ENCODE measurements at regions not wholly inside any gene's neighbourhood (a gene's known extent, or its start where the extent isn't known, plus 50 kb on each side); places are given as distances from the start of the nearest gene placed in this dataset.

DNA sequence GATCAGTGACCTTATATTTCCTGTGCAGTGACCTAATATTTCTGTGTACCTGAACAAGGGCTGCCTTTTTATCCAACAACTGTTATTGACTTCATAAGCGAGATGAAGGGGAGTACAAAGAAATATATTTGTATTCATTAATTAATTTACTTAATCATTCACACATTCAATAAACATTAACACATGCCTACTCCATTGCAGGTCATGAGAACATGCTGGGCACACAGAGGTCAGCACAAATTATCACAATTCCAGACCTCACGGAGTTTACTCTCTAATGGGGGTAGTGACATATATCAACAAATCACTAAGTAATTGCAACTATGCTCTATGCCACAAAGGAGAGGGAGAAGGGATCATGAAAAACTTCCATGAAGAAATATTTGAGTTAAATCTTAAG is 614.6 kb downstream of the TOX3 start:
- no peak for DNase-seq (ENCODE audit: extremely low spot score in 2 of 2)
- intact Hi-C loops (cut with DNase I), result no loop called here
- Histone ChIP-seq H3K27me3 (no peaks in the 10 kb centered on the region), H3K27ac (no peak overlapping the region), H3K4me3 (no peak overlapping the region), H3K36me3 (no peaks in the 10 kb centered on the region), H3K9me3 (no peaks in the 10 kb centered on the region), H3K4me1 (no peaks in the 10 kb centered on the region)
- no peak for TF ChIP-seq POLR2A (IDR thresholded peaks at IDR 0.05)
- no peak for TF ChIP-seq POLR2AphosphoS5 (IDR thresholded peaks at IDR 0.05; ENCODE audit: insufficient read depth in 1 of 2, low read depth in 1 of 2)
- no peak for TF ChIP-seq CTCF (IDR thresholded peaks at IDR 0.05)

DNA sequence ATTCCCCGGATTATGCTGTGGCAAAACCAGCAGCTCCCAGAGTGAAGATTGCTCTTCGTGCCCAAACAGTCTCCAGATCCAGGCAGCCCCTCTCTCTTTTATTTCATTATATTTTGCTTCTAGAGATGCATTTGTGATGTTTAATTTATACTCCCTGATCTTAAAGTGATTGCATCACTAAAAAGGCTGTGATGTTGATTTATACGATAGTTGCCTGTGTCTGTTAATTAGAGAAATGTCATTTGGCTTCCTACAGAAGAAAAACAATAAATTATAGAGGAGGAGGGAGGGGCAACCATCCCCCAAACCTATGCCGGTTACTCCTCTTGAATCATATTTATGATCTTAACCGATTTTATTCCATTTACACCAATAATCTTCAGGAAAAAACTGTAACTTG is 615.3 kb downstream of the TOX3 start:
- intact Hi-C loops (cut with DNase I), result no loop called here
- TF ChIP-seq POLR2AphosphoS5 (IDR thresholded peaks at IDR 0.05; ENCODE audit: insufficient read depth in 1 of 2, low read depth in 1 of 2) (no peak), POLR2A (IDR thresholded peaks at IDR 0.05) (no peak), CTCF (IDR thresholded peaks at IDR 0.05) (no peak)
- Histone ChIP-seq H3K4me3 (no peak overlapping the region), H3K27me3 (no peaks in the 10 kb centered on the region), H3K9me3 (no peaks in the 10 kb centered on the region), H3K4me1 (no peaks in the 10 kb centered on the region), H3K27ac (no peak overlapping the region), H3K36me3 (no peaks in the 10 kb centered on the region)
- no peak for DNase-seq (ENCODE audit: extremely low spot score in 2 of 2)

DNA sequence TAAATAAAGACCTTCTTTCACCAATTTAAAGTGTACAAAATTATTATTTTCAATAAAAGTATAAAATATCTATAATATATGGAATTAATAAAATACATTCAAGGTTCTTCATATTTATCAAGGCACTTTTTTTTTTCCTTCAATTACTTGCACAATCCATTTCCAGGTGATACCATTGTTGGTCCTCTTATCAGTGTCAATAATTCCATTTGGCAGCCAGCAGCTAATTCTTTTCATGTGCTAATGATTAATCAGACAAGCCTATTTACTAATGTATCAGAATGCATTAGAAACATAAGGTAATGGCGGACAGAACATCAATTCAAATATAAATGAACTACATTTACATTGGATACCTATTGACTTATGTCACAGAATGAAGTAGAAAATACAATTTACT is 622.2 kb downstream of the TOX3 start:
- H3K27ac ChIP-seq, result no peak overlapping the region
- no peak overlapping the region for H3K4me3 ChIP-seq
- no peak for DNase-seq (ENCODE audit: extremely low spot score in 2 of 2)
- H3K27me3 ChIP-seq, result no peaks in the 10 kb centered on the region
- TF ChIP-seq POLR2AphosphoS5 (IDR thresholded peaks at IDR 0.05; ENCODE audit: insufficient read depth in 1 of 2, low read depth in 1 of 2) (no peak), POLR2A (IDR thresholded peaks at IDR 0.05) (no peak), CTCF (IDR thresholded peaks at IDR 0.05) (no peak)
- no peaks in the 10 kb centered on the region for H3K9me3 ChIP-seq
- intact Hi-C loops (cut with DNase I), result no loop called here
- no peaks in the 10 kb centered on the region for H3K4me1 ChIP-seq
- no peaks in the 10 kb centered on the region for H3K36me3 ChIP-seq

GRCh38 chr16:51922476-51922875 is 624.5 kb downstream of the TOX3 start:
- TF ChIP-seq POLR2A (IDR thresholded peaks at IDR 0.05) (no peak), POLR2AphosphoS5 (IDR thresholded peaks at IDR 0.05; ENCODE audit: insufficient read depth in 1 of 2, low read depth in 1 of 2) (no peak), CTCF (IDR thresholded peaks at IDR 0.05) (no peak)
- no peak overlapping the region for H3K4me3 ChIP-seq
- H3K27me3 ChIP-seq, result no peaks in the 10 kb centered on the region
- no peaks in the 10 kb centered on the region for H3K36me3 ChIP-seq
- H3K27ac ChIP-seq, result no peak overlapping the region
- H3K9me3 ChIP-seq, result no peaks in the 10 kb centered on the region
- DNase-seq (ENCODE audit: extremely low spot score in 2 of 2), result no peak
- intact Hi-C loops (cut with DNase I), result no loop called here
- no peaks in the 10 kb centered on the region for H3K4me1 ChIP-seq

GRCh38 chr16:51919736-51920135 is 627.2 kb downstream of the TOX3 start:
- H3K36me3 ChIP-seq, result no peaks in the 10 kb centered on the region
- no peaks in the 10 kb centered on the region for H3K9me3 ChIP-seq
- H3K27ac ChIP-seq, result no peak overlapping the region
- TF ChIP-seq CTCF (IDR thresholded peaks at IDR 0.05), result no peak
- no peak for TF ChIP-seq POLR2A (IDR thresholded peaks at IDR 0.05)
- TF ChIP-seq POLR2AphosphoS5 (IDR thresholded peaks at IDR 0.05; ENCODE audit: insufficient read depth in 1 of 2, low read depth in 1 of 2), result no peak
- no peak overlapping the region for H3K4me3 ChIP-seq
- no peaks in the 10 kb centered on the region for H3K27me3 ChIP-seq
- no peak for DNase-seq (ENCODE audit: extremely low spot score in 2 of 2)
- intact Hi-C loops (cut with DNase I), result no loop called here
- no peaks in the 10 kb centered on the region for H3K4me1 ChIP-seq

Data from vagina (tissue), 2 donors.